ENCODE measurements at regions not wholly inside any gene's neighbourhood (a gene's known extent, or its start where the extent isn't known, plus 50 kb on each side); places are given as distances from the start of the nearest gene placed in this dataset.

GRCh38 chr5:155140646-155141045, 127.1 kb downstream of the KIF4B start:
- Histone ChIP-seq H3K9ac (ENCODE audit: low read depth, low read length, poor library complexity) (no peak overlapping the region), H3K23ac (ENCODE audit: low read depth, low read length, poor library complexity) (no peak overlapping the region), H4K91ac (ENCODE audit: low read depth, low read length, poor library complexity) (no peak overlapping the region), H2BK15ac (ENCODE audit: low read length) (no peak overlapping the region), H3K9me3 (replicated peaks in 1 of 2; ENCODE audit: control insufficient read depth in 2 of 2, insufficient read depth in 1 of 2, low read depth in 1 of 2, low read length in 2 of 2) (no peaks in the 10 kb centered on the region), H3K4me3 (ENCODE audit: low read length in 2 of 2) (no peak overlapping the region), H2BK12ac (ENCODE audit: low read length) (no peak overlapping the region), H3K18ac (ENCODE audit: low read length) (no peak overlapping the region), H3K79me1 (ENCODE audit: low read depth, low read length) (no peaks in the 10 kb centered on the region), H2BK5ac (ENCODE audit: low read length) (no peak overlapping the region), H3K4me1 (ENCODE audit: control insufficient read depth in 2 of 2, insufficient read depth in 1 of 2, low read depth in 1 of 2, low read length in 2 of 2) (no peaks in the 10 kb centered on the region), H2AFZ (ENCODE audit: low read length) (no peak overlapping the region), H3K27me3 (ENCODE audit: control insufficient read depth in 3 of 3, insufficient read depth in 3 of 3, low read depth in 1 of 3, low read length in 3 of 3) (peaks cover 0 to 3% (median 0%) of the 10 kb centered on the region in 3 experiments), H2AK5ac (ENCODE audit: low read depth, low read length) (no peak overlapping the region), H3K4me2 (ENCODE audit: insufficient read depth, low read length, poor library complexity, severe bottlenecking) (no peak overlapping the region), H3K27ac (replicated peaks; ENCODE audit: low read length) (no peak overlapping the region), H3K14ac (ENCODE audit: low read length) (no peak overlapping the region), H4K8ac (ENCODE audit: low read depth, low read length) (no peak overlapping the region), H3K36me3 (replicated peaks in 1 of 2; ENCODE audit: control insufficient read depth in 2 of 2, insufficient read depth in 2 of 2, low read length in 2 of 2) (no peaks in the 10 kb centered on the region), H2BK120ac (ENCODE audit: low read depth, low read length) (no peak overlapping the region), H3K4ac (ENCODE audit: low read length) (no peak overlapping the region)
- no CpG with 5 or more reads among the region's 5 CpGs for whole genome bisulfite sequencing, 2 donors (ENCODE audit: extremely low coverage in 2 of 2, insufficient read length in 2 of 2, insufficient replicate concordance in 1 of 2)
- DNase-seq (ENCODE audit: low spot score): no peak

GRCh38 chr5:155144956-155145355, 131.4 kb downstream of the KIF4B start:
- H3K9me3 ChIP-seq (replicated peaks in 1 of 2; ENCODE audit: control insufficient read depth in 2 of 2, insufficient read depth in 1 of 2, low read depth in 1 of 2, low read length in 2 of 2): no peaks in the 10 kb centered on the region
- H2AFZ ChIP-seq (ENCODE audit: low read length): no peak overlapping the region

GRCh38 chr5:155147222-155147621, 133.7 kb downstream of the KIF4B start:
- Histone ChIP-seq H3K14ac (ENCODE audit: low read length) (no peak overlapping the region), H3K4me3 (ENCODE audit: low read length in 2 of 2) (no peak overlapping the region), H2BK120ac (ENCODE audit: low read depth, low read length) (no peak overlapping the region), H3K27me3 (ENCODE audit: control insufficient read depth in 3 of 3, insufficient read depth in 3 of 3, low read depth in 1 of 3, low read length in 3 of 3) (no peaks in the 10 kb centered on the region), H3K4me2 (ENCODE audit: insufficient read depth, low read length, poor library complexity, severe bottlenecking) (no peak overlapping the region), H2AFZ (ENCODE audit: low read length) (no peak overlapping the region), H2BK5ac (ENCODE audit: low read length) (no peak overlapping the region), H4K91ac (ENCODE audit: low read depth, low read length, poor library complexity) (no peak overlapping the region), H2BK12ac (ENCODE audit: low read length) (no peak overlapping the region), H3K79me1 (ENCODE audit: low read depth, low read length) (no peaks in the 10 kb centered on the region), H2BK15ac (ENCODE audit: low read length) (no peak overlapping the region), H3K4ac (ENCODE audit: low read length) (no peak overlapping the region), H4K8ac (ENCODE audit: low read depth, low read length) (no peak overlapping the region), H3K18ac (ENCODE audit: low read length) (no peak overlapping the region), H3K4me1 (ENCODE audit: control insufficient read depth in 2 of 2, insufficient read depth in 1 of 2, low read depth in 1 of 2, low read length in 2 of 2) (no peaks in the 10 kb centered on the region), H3K9me3 (replicated peaks in 1 of 2; ENCODE audit: control insufficient read depth in 2 of 2, insufficient read depth in 1 of 2, low read depth in 1 of 2, low read length in 2 of 2) (no peaks in the 10 kb centered on the region), H2AK5ac (ENCODE audit: low read depth, low read length) (no peak overlapping the region), H3K9ac (ENCODE audit: low read depth, low read length, poor library complexity) (no peak overlapping the region), H3K36me3 (replicated peaks in 1 of 2; ENCODE audit: control insufficient read depth in 2 of 2, insufficient read depth in 2 of 2, low read length in 2 of 2) (no peaks in the 10 kb centered on the region), H3K23ac (ENCODE audit: low read depth, low read length, poor library complexity) (no peak overlapping the region), H3K27ac (replicated peaks; ENCODE audit: low read length) (no peak overlapping the region)
- DNase-seq (ENCODE audit: low spot score): no peak
- WGBS, 2 donors (ENCODE audit: extremely low coverage in 2 of 2, insufficient read length in 2 of 2, insufficient replicate concordance in 1 of 2): no CpG with 5 or more reads among the region's 2 CpGs

More at GRCh38 chr5:155144956-155145355, 131.4 kb downstream of the KIF4B start:
- Histone ChIP-seq H3K36me3 (replicated peaks in 1 of 2; ENCODE audit: control insufficient read depth in 2 of 2, insufficient read depth in 2 of 2, low read length in 2 of 2) (no peaks in the 10 kb centered on the region), H3K4me1 (ENCODE audit: control insufficient read depth in 2 of 2, insufficient read depth in 1 of 2, low read depth in 1 of 2, low read length in 2 of 2) (no peaks in the 10 kb centered on the region), H3K4ac (ENCODE audit: low read length) (no peak overlapping the region), H2BK120ac (ENCODE audit: low read depth, low read length) (no peak overlapping the region), H4K8ac (ENCODE audit: low read depth, low read length) (no peak overlapping the region), H2BK15ac (ENCODE audit: low read length) (no peak overlapping the region), H2AK5ac (ENCODE audit: low read depth, low read length) (no peak overlapping the region), H3K23ac (ENCODE audit: low read depth, low read length, poor library complexity) (no peak overlapping the region), H2BK12ac (ENCODE audit: low read length) (no peak overlapping the region), H3K27ac (replicated peaks; ENCODE audit: low read length) (no peak overlapping the region), H4K91ac (ENCODE audit: low read depth, low read length, poor library complexity) (no peak overlapping the region), H3K27me3 (ENCODE audit: control insufficient read depth in 3 of 3, insufficient read depth in 3 of 3, low read depth in 1 of 3, low read length in 3 of 3) (no peaks in the 10 kb centered on the region), H3K9ac (ENCODE audit: low read depth, low read length, poor library complexity) (no peak overlapping the region), H3K4me2 (ENCODE audit: insufficient read depth, low read length, poor library complexity, severe bottlenecking) (no peak overlapping the region), H3K79me1 (ENCODE audit: low read depth, low read length) (no peaks in the 10 kb centered on the region), H3K18ac (ENCODE audit: low read length) (no peak overlapping the region), H3K14ac (ENCODE audit: low read length) (no peak overlapping the region), H2BK5ac (ENCODE audit: low read length) (no peak overlapping the region), H3K4me3 (ENCODE audit: low read length in 2 of 2) (no peak overlapping the region)
- DNase-seq (ENCODE audit: low spot score): no peak

- no peak overlapping the region for H3K4ac ChIP-seq (ENCODE audit: low read length)
- H3K18ac ChIP-seq (ENCODE audit: low read length): no peak overlapping the region
- H2BK12ac ChIP-seq (ENCODE audit: low read length): no peak overlapping the region
- H2BK15ac ChIP-seq (ENCODE audit: low read length): no peak overlapping the region
- no peak overlapping the region for H3K9ac ChIP-seq (ENCODE audit: low read depth, low read length, poor library complexity)
- H2AK5ac ChIP-seq (ENCODE audit: low read depth, low read length): no peak overlapping the region
- no peak overlapping the region for H3K4me3 ChIP-seq (ENCODE audit: low read length in 2 of 2)
- H3K4me2 ChIP-seq (ENCODE audit: insufficient read depth, low read length, poor library complexity, severe bottlenecking): no peak overlapping the region
- no peak overlapping the region for H4K8ac ChIP-seq (ENCODE audit: low read depth, low read length)
- no CpG with 5 or more reads among the region's 1 CpG for WGBS, 2 donors (ENCODE audit: extremely low coverage in 2 of 2, insufficient read length in 2 of 2, insufficient replicate concordance in 1 of 2)
- H2BK120ac ChIP-seq (ENCODE audit: low read depth, low read length): no peak overlapping the region
- no peaks in the 10 kb centered on the region for H3K79me1 ChIP-seq (ENCODE audit: low read depth, low read length)
- no peaks in the 10 kb centered on the region for H3K4me1 ChIP-seq (ENCODE audit: control insufficient read depth in 2 of 2, insufficient read depth in 1 of 2, low read depth in 1 of 2, low read length in 2 of 2)
- H2BK5ac ChIP-seq (ENCODE audit: low read length): no peak overlapping the region
- H3K14ac ChIP-seq (ENCODE audit: low read length): no peak overlapping the region
- no peak overlapping the region for H2AFZ ChIP-seq (ENCODE audit: low read length)
- no peak overlapping the region for H3K27ac ChIP-seq (replicated peaks; ENCODE audit: low read length)
- H3K27me3 ChIP-seq (ENCODE audit: control insufficient read depth in 3 of 3, insufficient read depth in 3 of 3, low read depth in 1 of 3, low read length in 3 of 3): no peaks in the 10 kb centered on the region
- no peaks in the 10 kb centered on the region for H3K9me3 ChIP-seq (replicated peaks in 1 of 2; ENCODE audit: control insufficient read depth in 2 of 2, insufficient read depth in 1 of 2, low read depth in 1 of 2, low read length in 2 of 2)
- no peak overlapping the region for H3K23ac ChIP-seq (ENCODE audit: low read depth, low read length, poor library complexity)
- H4K91ac ChIP-seq (ENCODE audit: low read depth, low read length, poor library complexity): no peak overlapping the region
- no peak for DNase-seq (ENCODE audit: low spot score)
- no peaks in the 10 kb centered on the region for H3K36me3 ChIP-seq (replicated peaks in 1 of 2; ENCODE audit: control insufficient read depth in 2 of 2, insufficient read depth in 2 of 2, low read length in 2 of 2)
Observed at GRCh38 chr5:155148694-155149093, 135.1 kb downstream of the KIF4B start.
